HPDE6-E6E7 (cell line): ENCODE measurements at regions not wholly inside any gene's neighbourhood (a gene's known extent, or its start where the extent isn't known, plus 50 kb on each side); places are given as distances from the start of the nearest gene placed in this dataset.

Source experiments
- DNase-seq: peaks from one replicate; pipeline ENCODE4 v3.0.0; 2011; ENCODE audit warnings: missing footprints; ENCODE audit errors: extremely low spot score

- no peak for DNase-seq
These were observed 142.3 kb upstream of the SASH1 start for GRCh38 chr6:148200293-148200692.

GRCh38 chr6:148200781-148201180, 141.9 kb upstream of the SASH1 start:
- no peak for DNase-seq

- DNase-seq = no peak
These were observed 139.2 kb upstream of the SASH1 start for GRCh38 chr6:148203281-148203925.

GRCh38 chr6:148203970-148204369, 138.7 kb upstream of the SASH1 start:
- no peak for DNase-seq

GRCh38 chr6:148208298-148208697, 134.3 kb upstream of the SASH1 start:
- DNase-seq = no peak

- no peak for DNase-seq
These were observed 130.8 kb upstream of the SASH1 start for GRCh38 chr6:148211777-148212324.

- no peak for DNase-seq
These were observed 130.3 kb upstream of the SASH1 start for GRCh38 chr6:148212366-148212765.

GRCh38 chr6:148213366-148213765, 129.3 kb upstream of the SASH1 start:
- no peak for DNase-seq

GRCh38 chr6:148214667-148215066, 128.0 kb upstream of the SASH1 start:
- no peak for DNase-seq

- no peak for DNase-seq
These were observed 125.6 kb upstream of the SASH1 start for GRCh38 chr6:148217051-148217450.

- no peak for DNase-seq
These were observed 124.7 kb upstream of the SASH1 start for GRCh38 chr6:148217921-148218320.

- no peak for DNase-seq
These were observed 123.9 kb upstream of the SASH1 start for GRCh38 chr6:148218542-148219258.

GRCh38 chr6:148221196-148221979, 121.2 kb upstream of the SASH1 start:
- no peak for DNase-seq

- no peak for DNase-seq
These were observed 120.3 kb upstream of the SASH1 start for GRCh38 chr6:148222376-148222775.

- DNase-seq = no peak
These were observed 119.8 kb upstream of the SASH1 start for GRCh38 chr6:148222846-148223245.

- no peak for DNase-seq
These were observed 119.2 kb upstream of the SASH1 start for GRCh38 chr6:148223424-148223842.

- DNase-seq = no peak
These were observed 116.8 kb upstream of the SASH1 start for GRCh38 chr6:148225871-148226270.

GRCh38 chr6:148226284-148226683, 116.4 kb upstream of the SASH1 start:
- no peak for DNase-seq

GRCh38 chr6:148231572-148231971, 111.1 kb upstream of the SASH1 start:
- no peak for DNase-seq

- DNase-seq = peak; percentile 73
These were observed 107.2 kb upstream of the SASH1 start for GRCh38 chr6:148235446-148235845.

GRCh38 chr6:148238713-148239112, 103.9 kb upstream of the SASH1 start:
- no peak for DNase-seq

- DNase-seq = no peak
These were observed 103.4 kb upstream of the SASH1 start for GRCh38 chr6:148239215-148239614.
